Activated CD4-positive, alpha-beta memory T cell treated with anti-CD3 and anti-CD28 coated beads for 36 hours (primary cell): ENCODE measurements at regions not wholly inside any gene's neighbourhood (a gene's known extent, or its start where the extent isn't known, plus 50 kb on each side); places are given as distances from the start of the nearest gene placed in this dataset.

Source experiments
- CTCF ChIA-PET: fragments of 350-600 bp; sonication (Branson Sonifier 250); formaldehyde crosslinking; loops from one replicate; lab custom pipeline; 2021; ENCODE audit warnings: antibody characterized with exemption, inconsistent platforms; lab: Charles Lee
- POLR2A ChIA-PET: fragments of 350-600 bp; sonication (Branson Sonifier 250); formaldehyde crosslinking; loops from one replicate; lab custom pipeline; 2021; ENCODE audit warnings: antibody characterized with exemption; lab: Charles Lee
- DNase-seq: peaks from one replicate; pipeline ENCODE4 v3.0.0-alpha.2; 2020
- H3K27ac Mint-ChIP-seq: one replicate; pipeline ENCODE4 v1.8.0; 2021; ENCODE audit warnings: mixed read lengths
- H3K27me3 Mint-ChIP-seq: one replicate; pipeline ENCODE4 v1.8.0; 2021; ENCODE audit warnings: mixed read lengths
- H3K36me3 Mint-ChIP-seq: one replicate; pipeline ENCODE4 v1.8.0; 2021; ENCODE audit warnings: mixed read lengths
- H3K4me1 Mint-ChIP-seq: one replicate; pipeline ENCODE4 v1.8.0; 2021; ENCODE audit warnings: low read depth, mixed read lengths
- H3K4me3 Mint-ChIP-seq: one replicate; pipeline ENCODE4 v1.8.0; 2021; ENCODE audit warnings: mild to moderate bottlenecking, mixed read lengths
- H3K9me3 Mint-ChIP-seq: one replicate; pipeline ENCODE4 v1.8.0; 2021; ENCODE audit warnings: mixed read lengths
- intact Hi-C: fragments of 100-400 bp; cut with micrococcal nuclease; formaldehyde crosslinking; loops from one replicate; pipeline ENCODE4 v1.15.1; 2023

DNA sequence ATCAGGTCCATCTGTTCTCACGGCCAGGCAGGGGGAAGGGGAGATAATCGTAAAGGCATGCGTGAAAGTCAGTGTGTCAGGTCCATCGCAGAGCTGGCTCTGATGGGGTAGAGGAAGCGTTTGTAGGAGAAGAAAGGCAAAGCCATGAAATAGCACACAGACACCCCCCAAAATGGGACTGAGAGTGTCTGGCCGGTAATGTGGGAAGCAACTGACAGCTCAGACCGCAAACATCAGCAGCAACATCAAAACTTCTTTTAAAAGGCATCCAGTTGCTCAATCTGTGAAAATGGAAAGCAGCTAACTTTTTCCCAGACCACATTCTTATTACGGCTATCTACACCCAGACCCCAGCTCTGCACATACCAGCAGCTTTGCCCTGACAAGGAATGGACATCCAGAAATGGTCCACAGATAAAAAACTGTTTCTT, 232.6 kb downstream of the EN1 start:
- Mint-ChIP-seq H3K27me3 (peaks cover 2% of the 10 kb centered on the region), H3K27ac (no peak overlapping the region), H3K9me3 (no peaks in the 10 kb centered on the region), H3K4me3 (no peak overlapping the region), H3K36me3 (no peaks in the 10 kb centered on the region), H3K4me1 (no peaks in the 10 kb centered on the region)
- CTCF ChIA-PET = no interaction called here
- no peak for DNase-seq
- POLR2A ChIA-PET = no interaction called here
- intact Hi-C loops = no loop called here

DNA sequence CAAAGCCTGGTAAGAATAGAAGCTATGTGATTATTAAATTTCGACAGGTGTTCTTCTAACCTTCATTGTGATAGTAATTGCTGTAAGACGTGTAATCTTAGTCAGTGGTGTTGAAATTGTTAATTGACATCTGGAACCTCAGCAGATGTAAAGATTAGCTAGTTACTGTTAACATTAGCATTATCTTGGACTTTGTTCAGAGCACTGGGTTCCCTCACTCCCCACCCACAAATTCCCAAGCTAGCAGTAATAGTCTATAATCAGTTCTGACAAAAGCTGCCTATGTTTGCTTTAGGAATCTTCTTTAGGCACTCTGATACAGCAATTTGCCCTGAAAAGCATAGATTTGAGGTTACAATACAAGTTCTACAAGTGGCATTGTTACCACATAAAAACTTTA, 233.7 kb downstream of the EN1 start:
- intact Hi-C loops = no loop called here
- H3K27me3 Mint-ChIP-seq = peaks cover 2% of the 10 kb centered on the region
- H3K9me3 Mint-ChIP-seq = no peaks in the 10 kb centered on the region
- H3K27ac Mint-ChIP-seq = no peak overlapping the region
- no peak for DNase-seq
- H3K36me3 Mint-ChIP-seq = no peaks in the 10 kb centered on the region
- CTCF ChIA-PET = interaction anchor here (0.7 to 1.0 kb wide), 2 partner anchors 48 to 268 kb away, joined by 3 read pairs; no protein-coding TSS in a partner anchor
- H3K4me1 Mint-ChIP-seq = no peaks in the 10 kb centered on the region
- POLR2A ChIA-PET = no interaction called here
- no peak overlapping the region for H3K4me3 Mint-ChIP-seq

DNA sequence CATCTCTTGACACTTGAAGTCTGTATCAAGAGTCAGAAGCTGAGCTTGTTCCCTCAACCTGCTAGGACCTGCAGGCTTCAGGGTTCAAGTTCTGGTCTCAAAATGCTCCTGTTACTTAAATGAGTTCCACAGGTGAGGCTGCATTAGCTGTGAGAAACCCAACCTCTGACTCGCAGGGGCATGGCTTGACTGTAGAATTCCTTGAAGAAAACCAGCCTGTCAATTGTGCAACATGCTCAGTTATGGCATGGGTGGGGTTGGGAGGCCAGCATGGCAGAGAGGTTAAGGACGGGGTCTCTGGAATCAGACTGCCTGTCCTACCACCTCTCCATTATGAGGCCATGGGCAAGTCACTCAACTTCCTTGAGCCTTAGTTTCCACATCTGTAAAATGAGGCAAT, 235.8 kb downstream of the EN1 start:
- Mint-ChIP-seq H3K36me3 (no peaks in the 10 kb centered on the region), H3K4me1 (no peaks in the 10 kb centered on the region), H3K27ac (no peak overlapping the region), H3K27me3 (peaks cover 4% of the 10 kb centered on the region), H3K9me3 (no peaks in the 10 kb centered on the region), H3K4me3 (no peak overlapping the region)
- ChIA-PET POLR2A (no interaction called here), CTCF (no interaction called here)
- no peak for DNase-seq
- intact Hi-C loops = no loop called here

GRCh38 chr2:118609138-118609537, 238.3 kb downstream of the EN1 start:
- H3K9me3 Mint-ChIP-seq = no peaks in the 10 kb centered on the region
- H3K27me3 Mint-ChIP-seq = peaks cover 4% of the 10 kb centered on the region
- no peak overlapping the region for H3K27ac Mint-ChIP-seq
- H3K36me3 Mint-ChIP-seq = no peaks in the 10 kb centered on the region
- H3K4me1 Mint-ChIP-seq = no peaks in the 10 kb centered on the region
- POLR2A ChIA-PET = no interaction called here
- H3K4me3 Mint-ChIP-seq = no peak overlapping the region
- intact Hi-C loops = no loop called here
- CTCF ChIA-PET = no interaction called here
- DNase-seq = no peak

DNA sequence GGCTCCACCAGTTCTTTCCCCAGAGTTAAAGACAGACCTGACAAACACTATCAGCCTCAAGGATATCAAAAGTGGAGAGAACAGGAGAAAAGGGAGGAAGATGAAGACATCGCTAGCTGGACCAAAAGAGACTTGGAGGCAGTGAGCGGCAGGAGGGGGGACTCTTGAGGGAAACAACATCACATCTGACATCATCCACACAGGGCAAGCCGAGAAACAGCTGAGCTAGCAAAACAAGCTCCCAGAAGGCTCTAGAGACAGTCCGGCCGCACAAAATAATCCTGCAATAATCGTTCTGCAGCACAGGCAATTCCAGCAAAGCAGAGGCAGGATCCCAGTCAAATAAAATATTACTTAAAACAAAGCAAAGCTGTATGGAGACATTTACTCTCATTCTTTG, 239.8 kb downstream of the EN1 start:
- H3K27me3 Mint-ChIP-seq = peaks cover 4% of the 10 kb centered on the region
- no peaks in the 10 kb centered on the region for H3K36me3 Mint-ChIP-seq
- H3K4me3 Mint-ChIP-seq = no peak overlapping the region

DNA sequence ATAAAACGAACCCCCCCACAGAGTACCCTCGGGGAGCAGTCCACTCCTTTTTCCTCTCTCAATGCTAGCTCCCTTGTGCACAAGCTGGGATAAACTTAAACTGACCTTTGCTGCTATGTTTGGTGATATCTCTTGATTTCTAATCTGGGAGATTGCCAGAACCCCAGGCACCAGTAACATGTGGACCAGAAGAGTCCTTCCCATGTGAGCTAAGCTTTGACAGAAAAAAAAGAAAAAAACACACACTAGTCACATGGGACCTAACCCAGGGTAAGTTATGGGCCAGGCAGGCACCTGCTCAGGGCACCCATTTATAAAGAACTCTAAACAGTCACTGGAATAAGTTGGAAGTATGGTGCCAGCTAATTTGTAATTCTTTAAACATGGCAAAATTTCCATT, 242.6 kb downstream of the EN1 start:
- Mint-ChIP-seq H3K27ac (no peak overlapping the region), H3K9me3 (no peaks in the 10 kb centered on the region), H3K27me3 (peaks cover 4% of the 10 kb centered on the region), H3K4me3 (no peak overlapping the region), H3K4me1 (no peaks in the 10 kb centered on the region), H3K36me3 (no peaks in the 10 kb centered on the region)
- POLR2A ChIA-PET = no interaction called here
- DNase-seq = no peak
- intact Hi-C loops = no loop called here
- CTCF ChIA-PET = no interaction called here

More for the DNA sequence above, 239.8 kb downstream of the EN1 start:
- Mint-ChIP-seq H3K9me3 (no peaks in the 10 kb centered on the region), H3K4me1 (no peaks in the 10 kb centered on the region), H3K27ac (no peak overlapping the region)
- no peak for DNase-seq
- intact Hi-C loops = no loop called here
- CTCF ChIA-PET = interaction anchor here (0.8 to 0.9 kb wide), 2 partner anchors 68 to 248 kb away, joined by 3 to 4 read pairs; no protein-coding TSS in a partner anchor
- POLR2A ChIA-PET = no interaction called here

GRCh38 chr2:118604371-118604770, 243.1 kb downstream of the EN1 start:
- H3K27ac Mint-ChIP-seq = no peak overlapping the region
- peaks cover 4% of the 10 kb centered on the region for H3K27me3 Mint-ChIP-seq
- intact Hi-C loops = no loop called here
- DNase-seq = no peak
- no peak overlapping the region for H3K4me3 Mint-ChIP-seq
- ChIA-PET POLR2A (no interaction called here), CTCF (no interaction called here)
- H3K36me3 Mint-ChIP-seq = no peaks in the 10 kb centered on the region
- H3K9me3 Mint-ChIP-seq = no peaks in the 10 kb centered on the region
- H3K4me1 Mint-ChIP-seq = no peaks in the 10 kb centered on the region

DNA sequence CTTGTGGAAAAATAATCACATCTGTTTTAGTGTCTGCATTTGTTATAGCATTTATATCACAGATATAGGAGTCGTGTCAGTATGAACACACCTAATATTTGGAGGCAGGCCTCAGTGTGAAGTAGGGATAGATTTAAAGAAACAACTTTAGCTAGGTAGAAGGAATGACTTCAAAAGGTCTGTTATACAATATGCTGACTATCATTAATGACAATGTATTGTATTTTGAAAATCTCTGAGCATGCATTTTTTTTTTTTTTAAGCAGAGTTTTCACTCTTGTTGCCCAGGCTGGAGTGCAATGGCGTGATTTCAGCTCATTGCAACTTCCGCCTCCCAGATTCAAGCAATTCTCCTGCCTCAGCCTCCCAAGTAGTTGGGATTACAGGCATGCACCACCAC, 248.3 kb downstream of the EN1 start:
- peaks cover 1% of the 10 kb centered on the region for H3K27me3 Mint-ChIP-seq
- no peak overlapping the region for H3K4me3 Mint-ChIP-seq
- POLR2A ChIA-PET = no interaction called here
- intact Hi-C loops = no loop called here
- DNase-seq = no peak
- CTCF ChIA-PET = no interaction called here
- no peaks in the 10 kb centered on the region for H3K4me1 Mint-ChIP-seq
- no peak overlapping the region for H3K27ac Mint-ChIP-seq
- H3K36me3 Mint-ChIP-seq = no peaks in the 10 kb centered on the region
- H3K9me3 Mint-ChIP-seq = peaks cover 3% of the 10 kb centered on the region

DNA sequence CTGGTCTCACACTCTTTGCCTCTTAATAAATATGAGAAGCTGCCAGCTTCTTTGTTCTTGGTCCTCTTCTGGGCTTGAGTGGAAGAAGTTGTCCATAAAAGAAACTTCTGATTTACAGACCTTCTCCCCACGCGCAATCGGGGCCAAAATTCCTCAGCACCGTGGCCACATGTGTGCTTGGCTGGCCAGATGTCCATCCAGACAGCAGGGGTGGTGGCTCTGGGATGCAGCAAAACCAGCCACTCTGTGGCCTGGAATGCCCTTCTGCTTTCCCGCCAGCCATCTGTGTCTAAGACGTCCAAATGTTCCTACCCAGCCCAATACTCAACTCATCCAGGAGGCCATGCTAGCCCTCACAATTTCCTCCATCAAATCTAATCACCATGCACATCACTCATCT, 250.8 kb downstream of the EN1 start:
- H3K4me3 Mint-ChIP-seq = no peak overlapping the region

GRCh38 chr2:118593257-118593656, 254.2 kb downstream of the EN1 start:
- Mint-ChIP-seq H3K27me3 (peaks cover 1% of the 10 kb centered on the region), H3K27ac (no peak overlapping the region), H3K9me3 (no peaks in the 10 kb centered on the region), H3K4me1 (no peaks in the 10 kb centered on the region), H3K4me3 (no peak overlapping the region), H3K36me3 (no peaks in the 10 kb centered on the region)
- DNase-seq = no peak
- POLR2A ChIA-PET = no interaction called here
- CTCF ChIA-PET = no interaction called here
- intact Hi-C loops = no loop called here

More for the DNA sequence above, 250.8 kb downstream of the EN1 start:
- Mint-ChIP-seq H3K36me3 (no peaks in the 10 kb centered on the region), H3K9me3 (peaks cover 3% of the 10 kb centered on the region), H3K4me1 (no peaks in the 10 kb centered on the region), H3K27me3 (peaks cover 1% of the 10 kb centered on the region), H3K27ac (no peak overlapping the region)
- DNase-seq = no peak
- ChIA-PET CTCF (no interaction called here), POLR2A (no interaction called here)
- intact Hi-C loops = no loop called here

DNA sequence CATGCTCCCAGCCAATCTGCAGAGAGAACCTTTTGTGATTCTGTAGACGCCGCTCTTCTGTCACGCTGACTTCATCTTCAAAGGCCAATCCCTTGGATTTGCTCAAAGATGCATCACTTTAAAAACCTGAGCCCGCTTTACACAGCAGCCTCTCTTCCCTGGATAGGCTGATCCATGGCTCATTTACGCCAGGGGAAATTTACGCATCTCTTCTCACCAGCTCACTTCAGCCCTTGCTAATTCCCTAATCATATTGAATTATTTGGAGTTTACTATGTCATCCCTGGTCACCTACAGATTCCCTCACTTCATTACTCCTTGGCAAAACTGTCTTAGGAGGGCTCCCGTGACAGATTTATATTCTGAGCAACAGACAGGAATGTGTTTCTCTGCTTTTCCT, 256.2 kb downstream of the EN1 start:
- CTCF ChIA-PET = no interaction called here
- Mint-ChIP-seq H3K36me3 (no peaks in the 10 kb centered on the region), H3K4me1 (no peaks in the 10 kb centered on the region), H3K9me3 (no peaks in the 10 kb centered on the region), H3K4me3 (no peak overlapping the region), H3K27ac (no peak overlapping the region), H3K27me3 (no peaks in the 10 kb centered on the region)
- POLR2A ChIA-PET = no interaction called here
- intact Hi-C loops = no loop called here
- no peak for DNase-seq

- no peak for DNase-seq
- no peaks in the 10 kb centered on the region for H3K27me3 Mint-ChIP-seq
- H3K9me3 Mint-ChIP-seq = no peaks in the 10 kb centered on the region
- intact Hi-C loops = no loop called here
- ChIA-PET CTCF (no interaction called here), POLR2A (no interaction called here)
- no peak overlapping the region for H3K4me3 Mint-ChIP-seq
- H3K27ac Mint-ChIP-seq = no peak overlapping the region
- no peaks in the 10 kb centered on the region for H3K4me1 Mint-ChIP-seq
- no peaks in the 10 kb centered on the region for H3K36me3 Mint-ChIP-seq
These were observed 257.7 kb downstream of the EN1 start for GRCh38 chr2:118589721-118590120.

DNA sequence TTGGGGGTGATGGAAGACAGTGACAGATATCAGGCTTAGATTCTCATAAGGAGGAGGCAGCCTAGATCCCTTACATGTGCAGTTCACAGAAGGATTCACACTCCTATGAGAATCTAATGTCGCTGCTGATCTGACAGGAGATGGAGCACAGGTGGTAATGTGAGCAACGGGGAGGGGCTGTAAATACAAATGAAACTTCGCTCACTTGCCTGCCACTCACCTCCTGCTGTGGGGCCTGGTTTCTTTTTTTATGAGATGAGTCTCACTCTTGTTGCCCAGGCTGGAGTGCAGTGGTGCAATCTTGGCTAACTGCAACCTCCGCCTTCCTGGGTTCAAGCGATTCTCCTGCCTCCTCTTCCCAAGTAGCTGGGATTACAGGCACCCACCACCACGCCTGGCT, 258.6 kb downstream of the EN1 start:
- no peak for DNase-seq
- no peak overlapping the region for H3K4me3 Mint-ChIP-seq
- POLR2A ChIA-PET = no interaction called here
- no peaks in the 10 kb centered on the region for H3K36me3 Mint-ChIP-seq
- intact Hi-C loops = no loop called here
- CTCF ChIA-PET = no interaction called here
- no peaks in the 10 kb centered on the region for H3K9me3 Mint-ChIP-seq
- no peaks in the 10 kb centered on the region for H3K27me3 Mint-ChIP-seq
- no peaks in the 10 kb centered on the region for H3K4me1 Mint-ChIP-seq
- no peak overlapping the region for H3K27ac Mint-ChIP-seq
